ENCODE measurements at regions not wholly inside any gene's neighbourhood (a gene's known extent, or its start where the extent isn't known, plus 50 kb on each side); places are given as distances from the start of the nearest gene placed in this dataset.
A peak's percentile ranks its signal among the peaks of the same experiment; 100 is the strongest.

- no peak for DNase-seq (ENCODE audit: low spot score)
These were observed 81.4 kb upstream of the PRDX6 start for GRCh38 chr1:173395762-173396161.

- no peak for DNase-seq (ENCODE audit: low spot score)
These were observed 76.6 kb upstream of the PRDX6 start for GRCh38 chr1:173400387-173400995.

- DNase-seq (ENCODE audit: low spot score): no peak
These were observed 73.1 kb upstream of the PRDX6 start for GRCh38 chr1:173403996-173404395.

- DNase-seq (ENCODE audit: low spot score): no peak
These were observed 71.9 kb upstream of the PRDX6 start for GRCh38 chr1:173405281-173405680.

GRCh38 chr1:173405834-173406233 lies 71.3 kb upstream of the PRDX6 start:
- no peak for DNase-seq (ENCODE audit: low spot score)

- DNase-seq (ENCODE audit: low spot score): no peak
These were observed 70.3 kb upstream of the PRDX6 start for GRCh38 chr1:173406783-173407230.

GRCh38 chr1:173407846-173408245 lies 69.3 kb upstream of the PRDX6 start:
- no peak for DNase-seq (ENCODE audit: low spot score)

- DNase-seq (ENCODE audit: low spot score): no peak
These were observed 68.2 kb upstream of the PRDX6 start for GRCh38 chr1:173408886-173409285.

GRCh38 chr1:173409613-173410012 lies 67.5 kb upstream of the PRDX6 start:
- DNase-seq (ENCODE audit: low spot score): no peak

- no peak for DNase-seq (ENCODE audit: low spot score)
These were observed 66.9 kb upstream of the PRDX6 start for GRCh38 chr1:173410133-173410793.

- DNase-seq (ENCODE audit: low spot score): no peak
These were observed 66.3 kb upstream of the PRDX6 start for GRCh38 chr1:173410794-173411236.

- DNase-seq (ENCODE audit: low spot score): no peak
These were observed 65.0 kb upstream of the PRDX6 start for GRCh38 chr1:173411835-173412742.

- no peak for DNase-seq (ENCODE audit: low spot score)
These were observed 63.8 kb upstream of the PRDX6 start for GRCh38 chr1:173413271-173413707.

- no peak for DNase-seq (ENCODE audit: low spot score)
These were observed 63.0 kb upstream of the PRDX6 start for GRCh38 chr1:173414136-173414535.

GRCh38 chr1:173414539-173415226 lies 62.5 kb upstream of the PRDX6 start:
- no peak for DNase-seq (ENCODE audit: low spot score)

- DNase-seq (ENCODE audit: low spot score): no peak
These were observed 61.6 kb upstream of the PRDX6 start for GRCh38 chr1:173415490-173415889.

- DNase-seq (ENCODE audit: low spot score): no peak
These were observed 61.2 kb upstream of the PRDX6 start for GRCh38 chr1:173415905-173416450.

- DNase-seq (ENCODE audit: low spot score): no peak
These were observed 59.6 kb upstream of the PRDX6 start for GRCh38 chr1:173417563-173417962.

GRCh38 chr1:173418107-173418985 lies 58.8 kb upstream of the PRDX6 start:
- DNase-seq (ENCODE audit: low spot score): no peak

- peak; percentile 72 for DNase-seq (ENCODE audit: low spot score)
These were observed 56.8 kb upstream of the PRDX6 start for GRCh38 chr1:173420330-173420806.

Data from SK-N-DZ (cell line).